Astrocyte (in vitro differentiated cells and primary cell): ENCODE measurements at regions not wholly inside any gene's neighbourhood (a gene's known extent, or its start where the extent isn't known, plus 50 kb on each side); places are given as distances from the start of the nearest gene placed in this dataset.

ENCODE experiments used
- DNase-seq: peaks from one replicate; pipeline ENCODE4 v3.0.0-alpha.2; 2010; ENCODE audit warnings: low read depth
- FAIRE-seq: peaks from 2 replicates; lab custom pipeline; 2011; peaks lifted over from hg19 to GRCh38; lab: Jason Lieb, UNC
- H2AFZ ChIP-seq: 2 replicates; pipeline ENCODE4 v1.6.0; 2012; ENCODE audit warnings: low read depth, low read length, inconsistent platforms
- H3K27ac ChIP-seq: 2 replicates; pipeline ENCODE4 v1.5.1; 2011; ENCODE audit warnings: low read depth, low read length, inconsistent platforms
- H3K27me3 ChIP-seq: 2 replicates; pipeline ENCODE4 v1.6.0; 2011; ENCODE audit warnings: low read length, inconsistent platforms; ENCODE audit not compliant: insufficient read depth
- H3K36me3 ChIP-seq: 2 replicates; pipeline ENCODE4 v1.5.1; 2011; ENCODE audit warnings: low read length, inconsistent platforms; ENCODE audit not compliant: insufficient read depth
- H3K4me1 ChIP-seq: 2 replicates; pipeline ENCODE4 v1.5.1; 2011; ENCODE audit warnings: low read length, inconsistent platforms; ENCODE audit not compliant: insufficient read depth
- H3K4me2 ChIP-seq: 2 replicates; pipeline ENCODE4 v1.6.0; 2012; ENCODE audit warnings: low read length, inconsistent platforms
- H3K4me3 ChIP-seq: 2 replicates; pipeline ENCODE4 v1.5.1; 2011; ENCODE audit warnings: low read depth, mild to moderate bottlenecking, low read length, inconsistent platforms; ENCODE audit not compliant: insufficient read depth
- H3K79me2 ChIP-seq: 2 replicates; pipeline ENCODE4 v1.6.0; 2012; ENCODE audit warnings: mild to moderate bottlenecking, low read length, inconsistent platforms; ENCODE audit not compliant: insufficient read depth
- H3K9ac ChIP-seq: 2 replicates; pipeline ENCODE4 v1.6.0; 2012; ENCODE audit warnings: mild to moderate bottlenecking, low read length, inconsistent platforms
- H3K9me3 ChIP-seq: 2 replicates; pipeline ENCODE4 v1.5.1; 2012; ENCODE audit warnings: low read depth, mild to moderate bottlenecking, low read length, inconsistent platforms; ENCODE audit not compliant: insufficient read depth
- H4K20me1 ChIP-seq: 2 replicates; pipeline ENCODE4 v1.6.0; 2012; ENCODE audit warnings: low read length, inconsistent platforms; ENCODE audit not compliant: insufficient read depth
- H3K27ac Mint-ChIP-seq: one replicate; pipeline ENCODE4 v1.8.0; 2021; ENCODE audit warnings: mild to moderate bottlenecking, mixed read lengths; ENCODE audit not compliant: unreplicated experiment
- H3K27me3 Mint-ChIP-seq: one replicate; pipeline ENCODE4 v1.8.0; 2021; ENCODE audit warnings: low read depth, mixed read lengths; ENCODE audit not compliant: unreplicated experiment
- H3K36me3 Mint-ChIP-seq: one replicate; pipeline ENCODE4 v1.8.0; 2021; ENCODE audit warnings: low read depth, mixed read lengths; ENCODE audit not compliant: unreplicated experiment
- H3K4me1 Mint-ChIP-seq: one replicate; pipeline ENCODE4 v1.8.0; 2021; ENCODE audit warnings: low read depth, mixed read lengths; ENCODE audit not compliant: unreplicated experiment
- H3K4me3 Mint-ChIP-seq: one replicate; pipeline ENCODE4 v1.8.0; 2021; ENCODE audit warnings: mild to moderate bottlenecking, moderate library complexity, mixed read lengths; ENCODE audit not compliant: unreplicated experiment
- H3K9me3 Mint-ChIP-seq: one replicate; pipeline ENCODE4 v1.8.0; 2021; ENCODE audit warnings: mild to moderate bottlenecking, mixed read lengths; ENCODE audit not compliant: unreplicated experiment
- CTCF ChIP-seq: IDR thresholded peaks from 2 replicates; pipeline ENCODE4 v1.5.1; 2011; ENCODE audit warnings: low read depth, mild to moderate bottlenecking, inconsistent platforms, low read length, moderate library complexity; ENCODE audit not compliant: insufficient read depth
- EZH2 ChIP-seq: IDR thresholded peaks from 2 replicates; pipeline ENCODE4 v1.6.1; 2012; ENCODE audit warnings: mild to moderate bottlenecking, low read length, inconsistent platforms; ENCODE audit not compliant: insufficient read depth

- Histone ChIP-seq H3K27ac (no peak overlapping the region), H3K4me3 (no peak overlapping the region), H3K9me3 (no peaks in the 10 kb centered on the region), H3K9ac (no peak overlapping the region), H3K79me2 (no peaks in the 10 kb centered on the region), H3K4me2 (no peak overlapping the region), H3K4me1 (no peaks in the 10 kb centered on the region), H3K36me3 (no peaks in the 10 kb centered on the region), H4K20me1 (no peaks in the 10 kb centered on the region), H3K27me3 (no peaks in the 10 kb centered on the region), H2AFZ (no peak overlapping the region)
- no peak for FAIRE-seq
- no peaks in the 10 kb centered on the region for H3K4me1 Mint-ChIP-seq
- no peaks in the 10 kb centered on the region for H3K36me3 Mint-ChIP-seq
- no peak overlapping the region for H3K4me3 Mint-ChIP-seq
- DNase-seq: no peak
- peaks cover 7% of the 10 kb centered on the region for H3K27me3 Mint-ChIP-seq
- H3K9me3 Mint-ChIP-seq: no peaks in the 10 kb centered on the region
- no peak overlapping the region for H3K27ac Mint-ChIP-seq
- TF ChIP-seq CTCF: no peak
- no peak for TF ChIP-seq EZH2
Observed at GRCh38 chrX:39788521-39788920, 309.2 kb downstream of the BCOR start.

- no peak overlapping the region for H3K4me2 ChIP-seq
- Mint-ChIP-seq H3K9me3 (no peaks in the 10 kb centered on the region), H3K27me3 (peaks cover 4% of the 10 kb centered on the region), H3K27ac (no peak overlapping the region), H3K4me1 (no peaks in the 10 kb centered on the region), H3K36me3 (no peaks in the 10 kb centered on the region), H3K4me3 (no peak overlapping the region)
- no peaks in the 10 kb centered on the region for H4K20me1 ChIP-seq
- no peaks in the 10 kb centered on the region for H3K36me3 ChIP-seq
- TF ChIP-seq CTCF: no peak
- no peaks in the 10 kb centered on the region for H3K27me3 ChIP-seq
- no peak for DNase-seq
- no peak overlapping the region for H3K9ac ChIP-seq
- no peak for FAIRE-seq
- no peak overlapping the region for H3K27ac ChIP-seq
- no peaks in the 10 kb centered on the region for H3K4me1 ChIP-seq
- no peaks in the 10 kb centered on the region for H3K79me2 ChIP-seq
- H2AFZ ChIP-seq: no peak overlapping the region
- H3K4me3 ChIP-seq: no peak overlapping the region
- no peaks in the 10 kb centered on the region for H3K9me3 ChIP-seq
Observed at GRCh38 chrX:39791691-39792090, 306.1 kb downstream of the BCOR start.

GRCh38 chrX:39795605-39796004 lies 302.2 kb downstream of the BCOR start:
- Mint-ChIP-seq H3K9me3 (no peaks in the 10 kb centered on the region), H3K27me3 (peaks cover 4% of the 10 kb centered on the region), H3K36me3 (no peaks in the 10 kb centered on the region), H3K4me3 (no peak overlapping the region), H3K27ac (no peak overlapping the region), H3K4me1 (no peaks in the 10 kb centered on the region)
- Histone ChIP-seq H3K79me2 (no peaks in the 10 kb centered on the region), H3K27me3 (no peaks in the 10 kb centered on the region), H2AFZ (no peak overlapping the region), H3K9me3 (no peaks in the 10 kb centered on the region), H3K4me2 (no peak overlapping the region), H3K4me1 (no peaks in the 10 kb centered on the region), H3K36me3 (no peaks in the 10 kb centered on the region), H3K4me3 (no peak overlapping the region), H3K27ac (no peak overlapping the region), H3K9ac (no peak overlapping the region), H4K20me1 (no peaks in the 10 kb centered on the region)
- FAIRE-seq (no peak), DNase-seq (no peak)
- TF ChIP-seq CTCF (no peak), EZH2 (no peak)
